Hematopoietic multipotent progenitor cell (in vitro differentiated cells): ENCODE measurements at regions not wholly inside any gene's neighbourhood (a gene's known extent, or its start where the extent isn't known, plus 50 kb on each side); places are given as distances from the start of the nearest gene placed in this dataset.

Source experiments
- DNase-seq, 3 donors: peaks; one replicate each; pipeline ENCODE4 v3.0.0-alpha.2; 2011 to 2015; ENCODE audit warnings: low read depth in 2 of 3, low spot score in 2 of 3

DNA sequence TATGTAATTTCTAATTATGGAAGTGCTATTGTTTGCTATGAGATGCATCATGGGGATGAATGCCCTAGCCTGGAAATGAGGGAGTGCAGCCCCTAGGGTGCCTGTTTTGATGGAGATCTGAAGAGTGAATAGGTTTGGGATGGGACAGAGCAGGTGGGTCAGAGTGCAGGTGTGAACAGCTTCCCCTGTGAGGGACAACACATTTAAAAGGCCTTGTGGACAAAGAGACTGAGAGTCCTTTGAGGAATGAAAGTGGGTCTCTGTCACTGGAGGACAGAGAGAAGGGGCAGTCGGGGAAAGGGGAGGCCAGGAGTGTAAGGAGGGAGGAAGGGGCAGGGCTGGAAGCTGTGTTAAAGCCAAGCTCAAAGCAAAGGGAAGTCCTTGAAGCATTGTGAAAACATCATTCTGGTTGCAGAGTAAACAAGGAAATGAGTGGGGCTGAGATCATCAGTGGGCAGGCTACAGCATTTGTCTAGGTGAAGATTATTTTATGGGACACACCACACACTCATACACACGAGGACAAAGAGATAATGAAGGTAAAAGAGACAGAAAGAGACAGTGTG, 877.6 kb downstream of the SLC4A3 start:
- DNase-seq, result no peak

DNA sequence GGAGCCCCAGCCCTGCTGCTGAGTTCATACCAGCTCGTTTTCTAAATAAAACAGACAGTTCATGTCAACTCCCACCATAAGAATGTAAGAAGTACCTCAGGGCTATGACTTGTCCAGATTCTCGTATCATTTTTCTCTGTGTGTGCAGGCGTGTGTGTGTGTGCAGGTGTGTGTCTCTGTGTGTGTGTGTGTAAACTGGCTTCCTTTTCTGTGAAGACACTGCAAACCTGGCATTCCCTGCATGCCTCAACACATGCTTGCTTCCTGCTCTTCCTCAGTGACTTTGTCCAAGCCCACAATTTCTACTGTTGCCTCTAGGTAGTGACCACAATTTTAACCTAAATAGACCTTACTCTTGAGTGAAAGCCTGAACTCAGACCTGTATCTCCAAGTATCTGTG, 879.0 kb downstream of the SLC4A3 start:
- no peak for DNase-seq

DNA sequence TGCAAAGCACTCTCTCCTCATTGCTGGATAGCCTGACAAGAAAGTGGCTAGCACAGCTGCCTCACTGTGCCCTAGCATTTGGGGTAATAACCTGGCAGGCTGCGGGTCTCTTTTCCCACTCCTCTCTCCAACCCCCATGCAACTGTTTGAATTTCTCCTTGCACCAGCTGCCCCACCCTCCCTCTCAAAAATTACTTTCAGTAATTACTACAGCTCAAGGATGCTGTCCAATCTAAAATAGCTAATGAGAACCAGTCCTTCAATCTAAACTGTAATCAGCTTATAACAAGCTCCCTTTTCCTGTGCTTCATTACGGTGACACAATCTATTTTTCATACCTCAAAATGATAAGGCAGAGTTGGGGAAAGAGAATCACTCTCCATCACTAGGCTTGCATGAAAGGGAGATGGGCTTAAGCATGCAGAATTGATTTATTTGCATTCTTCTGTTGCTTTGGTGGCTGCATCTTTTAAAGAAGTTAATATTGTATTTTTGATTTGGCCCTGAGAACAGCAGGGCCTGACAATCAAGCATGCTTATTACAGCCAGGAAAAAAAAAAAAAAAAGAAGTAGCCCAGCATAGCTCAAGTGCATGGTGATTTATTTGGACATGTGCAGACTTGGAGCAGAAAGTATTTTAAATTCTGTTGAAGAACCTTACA, 881.8 kb downstream of the SLC4A3 start:
- DNase-seq, result no peak

DNA sequence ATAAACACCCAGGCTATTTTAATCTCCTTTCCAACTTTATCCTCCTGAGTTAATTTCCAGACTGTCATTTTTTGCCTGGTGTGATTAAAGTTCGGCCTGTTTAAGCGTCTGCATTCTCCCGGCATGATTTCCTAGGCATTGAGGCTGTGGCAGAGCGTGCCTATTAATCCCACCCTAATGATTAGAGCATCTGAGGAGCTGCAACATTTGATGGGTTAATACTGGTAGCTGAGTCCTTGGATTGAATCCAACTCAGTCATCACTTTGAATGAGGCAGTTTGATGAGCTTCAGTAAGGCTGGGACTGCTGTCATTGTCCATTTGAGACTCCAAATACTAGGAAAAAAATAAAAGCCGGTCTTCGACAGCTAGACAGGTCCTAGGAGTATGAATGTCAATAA, 882.5 kb downstream of the SLC4A3 start:
- DNase-seq, result no peak

DNA sequence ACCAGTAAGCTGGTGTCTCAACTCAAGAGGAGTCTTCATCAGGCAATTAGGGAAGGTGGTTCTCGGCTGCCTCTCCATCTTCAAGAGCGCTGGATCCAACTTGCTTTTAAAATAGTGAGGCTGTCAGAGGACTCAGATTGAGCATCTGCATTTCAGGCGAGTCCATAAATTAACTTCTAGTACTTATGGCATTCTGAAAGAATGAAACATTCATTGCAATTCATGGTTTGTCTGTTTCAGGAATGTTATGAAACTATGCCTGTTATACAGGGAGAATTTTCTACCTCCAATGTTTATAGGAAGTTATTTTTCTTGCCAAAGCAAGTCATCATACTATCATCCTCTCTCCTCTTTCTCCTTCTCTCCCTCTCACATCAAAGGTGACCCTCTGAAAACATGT, 883.2 kb downstream of the SLC4A3 start:
- no peak for DNase-seq

DNA sequence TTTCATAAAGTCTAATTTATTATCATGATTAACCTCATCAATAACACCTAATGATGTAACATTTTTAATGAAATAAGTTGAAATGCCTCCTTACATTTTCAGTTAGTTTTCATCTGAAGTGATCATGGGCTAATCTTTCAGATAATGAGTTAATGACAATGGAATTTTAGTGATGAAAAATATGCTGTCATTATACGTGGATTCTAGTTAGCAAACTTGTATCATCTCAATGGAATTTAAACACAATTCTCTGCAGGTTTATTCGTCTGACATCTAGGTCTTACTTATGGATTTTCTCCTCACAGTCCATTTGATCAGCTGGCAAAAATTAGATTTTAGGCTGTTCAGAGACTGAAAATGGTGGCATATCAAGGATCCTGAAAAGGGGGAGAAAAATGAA, 885.0 kb downstream of the SLC4A3 start:
- DNase-seq, result no peak

DNA sequence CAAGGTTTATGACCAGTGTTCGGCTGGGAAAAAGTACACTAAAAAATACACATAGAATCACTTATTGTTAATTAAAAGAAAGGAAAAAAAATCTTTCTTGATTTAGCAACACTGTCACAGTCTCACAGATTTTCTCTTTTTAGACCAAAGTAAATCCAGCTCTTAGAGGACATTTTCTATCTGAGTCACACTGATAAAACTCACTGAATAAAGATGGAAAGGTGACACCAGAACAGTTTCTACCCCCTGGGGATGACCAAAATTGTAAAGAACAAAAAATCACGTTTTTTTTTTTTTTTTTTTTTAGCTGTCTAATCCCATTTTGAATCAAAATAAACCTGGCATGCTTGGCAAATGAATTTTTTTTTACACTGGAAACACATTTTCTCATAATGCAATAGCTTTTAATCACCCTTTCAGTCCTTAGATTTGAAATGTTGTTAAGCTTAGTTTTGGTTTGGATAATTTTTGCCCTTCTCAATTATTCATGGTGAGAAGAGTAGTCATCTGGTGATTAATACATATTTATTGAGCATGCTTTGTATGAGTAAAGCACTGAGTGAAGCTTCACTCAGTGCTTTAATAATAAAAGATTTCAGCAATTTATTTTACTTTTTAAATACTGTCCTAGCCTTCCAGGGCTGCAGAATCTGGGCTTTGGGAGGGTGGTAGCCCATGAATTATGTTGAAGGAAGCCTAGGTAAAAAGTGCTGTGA, 886.3 kb downstream of the SLC4A3 start:
- no peak for DNase-seq

DNA sequence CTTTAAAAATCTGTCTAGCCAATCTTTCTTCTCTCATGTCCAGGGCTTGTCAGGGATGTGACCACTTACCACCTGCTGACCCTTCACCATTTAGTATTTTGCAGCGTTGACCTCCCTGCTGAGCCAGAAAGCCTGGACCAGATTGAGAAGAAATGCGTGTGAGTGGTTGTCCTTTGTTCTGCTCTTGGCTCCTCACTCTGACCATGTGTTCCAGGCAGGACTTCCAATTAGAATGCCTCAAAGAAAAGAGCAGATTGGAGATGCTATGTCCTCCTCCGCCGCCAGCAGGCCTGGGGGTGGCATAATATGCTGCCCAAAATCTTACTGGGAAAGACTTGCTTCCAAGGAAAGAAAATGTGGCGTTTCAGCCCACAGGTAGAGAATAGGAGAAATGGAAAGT, 894.1 kb downstream of the SLC4A3 start:
- DNase-seq, result no peak

DNA sequence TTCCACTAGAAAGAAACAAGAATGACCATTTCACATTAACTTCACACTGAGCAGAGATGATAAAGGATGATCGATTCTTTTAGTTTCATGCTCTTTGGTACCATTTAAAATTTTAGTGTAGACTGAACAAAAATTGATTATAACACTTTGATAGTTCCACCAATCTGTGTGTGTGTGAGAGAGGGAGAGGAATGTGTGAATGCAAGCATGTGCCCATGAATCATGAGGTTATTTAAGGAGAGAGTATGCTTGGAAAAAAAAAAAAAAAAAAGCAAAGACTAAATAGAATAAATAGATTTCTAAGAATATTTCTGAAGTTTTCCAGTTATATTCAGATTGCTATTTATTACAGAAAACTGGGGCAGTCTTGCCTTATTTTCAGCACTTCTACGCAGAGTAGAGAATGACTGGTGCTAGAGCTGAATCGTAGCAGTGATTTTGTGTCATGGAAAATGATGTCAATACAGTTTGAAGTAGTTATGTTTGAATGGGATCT, 900.8 kb downstream of the SLC4A3 start:
- DNase-seq, result no peak

DNA sequence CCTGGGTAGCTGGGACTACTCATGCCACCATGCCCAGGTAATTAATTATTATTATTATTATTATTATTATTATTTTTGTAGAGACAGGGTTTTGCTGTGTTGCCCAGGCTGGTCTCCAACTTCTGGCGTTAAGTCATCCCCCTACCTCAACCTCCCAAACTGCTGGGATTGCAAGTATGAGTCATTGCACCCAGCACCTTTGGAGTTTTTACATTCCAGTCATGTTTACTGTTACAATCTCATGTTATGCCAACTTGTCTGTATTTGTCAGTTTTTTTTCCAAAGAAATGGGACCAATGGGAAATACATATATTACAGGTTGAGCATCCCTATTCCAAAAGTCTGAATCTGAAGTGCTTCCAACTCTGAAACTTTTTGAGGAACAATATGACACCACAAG, 903.8 kb downstream of the SLC4A3 start:
- no peak for DNase-seq

DNA sequence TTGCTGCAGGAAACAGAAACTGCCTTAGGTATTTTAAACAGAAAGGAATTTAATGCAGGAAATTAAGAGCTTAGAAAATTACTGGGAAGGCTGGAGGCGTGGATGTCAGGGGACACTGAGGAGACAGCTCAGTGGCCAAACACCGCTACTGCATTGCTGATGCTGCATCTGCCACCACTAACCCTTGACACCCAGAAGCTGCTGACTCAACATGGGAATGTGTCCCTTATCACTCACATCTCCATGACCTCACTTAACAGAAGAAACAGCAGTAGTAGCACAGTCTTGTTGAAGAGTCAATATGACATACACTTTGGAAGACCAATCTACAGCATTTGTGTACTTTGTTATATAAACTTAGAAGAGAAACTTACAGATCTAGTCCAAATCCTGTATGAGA, 906.1 kb downstream of the SLC4A3 start:
- no peak for DNase-seq

DNA sequence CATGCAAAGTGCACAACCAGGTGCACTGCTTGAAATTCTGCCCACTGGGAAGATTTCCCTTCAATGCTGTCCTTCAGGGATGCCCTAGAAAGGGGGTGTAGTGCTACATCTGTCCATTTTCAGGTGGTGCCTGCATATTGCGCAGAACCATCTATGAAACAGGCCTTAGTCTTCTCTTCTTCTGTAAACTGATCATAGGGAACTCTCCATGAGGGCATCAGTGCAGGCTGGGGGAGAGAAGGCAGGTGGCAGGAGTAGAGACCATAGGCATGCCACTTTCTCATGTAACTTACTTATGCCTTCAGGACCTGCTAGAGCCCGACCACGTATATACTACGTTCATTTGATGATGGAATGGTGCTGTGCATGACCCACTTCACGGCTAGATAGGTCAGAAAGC, 912.1 kb downstream of the SLC4A3 start:
- DNase-seq, result no peak

DNA sequence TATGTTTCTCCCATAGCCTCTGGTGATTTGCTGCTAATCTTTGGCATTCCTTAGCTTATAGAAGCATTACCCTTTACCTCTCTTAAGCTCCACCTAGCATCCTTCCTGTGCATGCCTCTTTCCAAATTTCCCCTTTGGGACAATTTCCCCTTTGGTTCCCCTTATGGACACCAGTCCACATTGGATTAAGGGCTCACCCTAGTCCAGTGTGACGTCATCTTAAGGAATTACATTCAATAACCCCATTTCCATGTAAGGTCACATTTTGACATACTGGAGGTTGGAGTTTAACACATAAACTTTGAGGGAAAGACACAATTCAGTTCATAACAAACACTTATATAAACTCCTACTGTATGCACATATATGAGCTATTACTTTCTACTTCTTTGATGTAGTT, 916.6 kb downstream of the SLC4A3 start:
- DNase-seq, result no peak

DNA sequence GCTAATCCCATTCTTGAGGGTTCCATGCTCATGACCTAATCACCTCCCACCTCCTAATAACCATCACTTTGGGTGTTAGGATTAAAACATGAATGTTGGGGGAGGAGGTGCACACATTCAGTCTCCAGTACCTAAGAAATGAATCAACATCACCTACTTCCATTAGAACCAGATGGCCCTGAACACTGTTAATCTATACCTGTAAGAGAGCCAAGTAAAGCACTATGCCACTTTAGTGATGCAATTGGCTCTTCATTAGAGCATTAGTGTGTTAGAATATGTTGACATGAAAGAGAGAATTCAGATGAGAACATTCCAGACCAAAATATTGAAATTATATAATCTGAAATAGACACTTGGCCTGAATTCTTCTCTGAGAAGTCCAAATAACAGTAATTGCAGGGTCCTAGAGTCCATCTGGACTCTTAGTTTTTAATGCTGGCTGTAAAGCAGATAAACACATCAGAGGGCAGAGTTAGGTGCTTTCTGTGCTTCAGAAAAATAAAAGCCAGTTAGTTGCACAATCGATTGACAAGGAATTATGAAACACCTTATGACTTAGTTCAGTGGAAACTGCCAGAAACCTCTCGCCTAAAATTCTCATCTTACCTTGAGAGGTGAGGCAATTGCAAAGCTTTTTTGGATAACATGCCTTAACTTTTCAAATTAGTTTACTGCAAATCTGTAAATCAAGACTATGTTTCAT, 923.7 kb downstream of the SLC4A3 start:
- DNase-seq, result no peak

DNA sequence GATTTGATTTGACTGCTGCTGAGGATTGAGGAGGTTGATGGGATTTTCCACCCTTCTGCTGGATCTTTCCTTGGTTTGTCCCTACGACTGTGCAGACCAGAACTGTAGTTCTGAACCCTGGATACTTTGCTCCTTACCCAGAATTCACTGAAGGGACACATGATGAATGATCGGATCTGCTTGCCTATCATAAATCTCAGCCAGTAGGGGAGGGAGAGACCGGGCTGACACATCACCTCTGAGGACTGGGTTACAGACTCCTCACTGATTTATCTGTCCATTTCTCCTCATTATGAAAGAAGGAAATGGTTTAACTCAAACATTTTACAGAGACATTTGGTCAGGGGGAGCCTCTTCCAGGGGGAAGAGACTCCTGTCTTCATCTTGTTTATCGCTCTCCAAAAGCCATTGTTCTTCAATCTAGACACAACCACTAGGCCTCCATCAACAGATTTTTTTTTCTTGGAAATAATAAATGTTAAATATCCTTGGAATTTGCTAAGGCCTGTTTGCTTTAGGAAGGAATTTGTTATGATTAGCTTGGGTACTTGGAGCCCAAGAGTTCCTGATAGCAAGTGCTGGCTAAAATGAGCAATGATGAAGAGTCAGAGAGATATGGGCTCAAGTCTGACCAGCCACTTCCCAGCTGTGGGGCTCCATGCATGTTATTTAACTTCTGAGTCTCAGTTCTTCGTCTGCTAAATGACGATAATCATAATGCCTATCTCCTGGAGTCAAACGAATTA, 925.5 kb downstream of the SLC4A3 start:
- DNase-seq, result no peak

DNA sequence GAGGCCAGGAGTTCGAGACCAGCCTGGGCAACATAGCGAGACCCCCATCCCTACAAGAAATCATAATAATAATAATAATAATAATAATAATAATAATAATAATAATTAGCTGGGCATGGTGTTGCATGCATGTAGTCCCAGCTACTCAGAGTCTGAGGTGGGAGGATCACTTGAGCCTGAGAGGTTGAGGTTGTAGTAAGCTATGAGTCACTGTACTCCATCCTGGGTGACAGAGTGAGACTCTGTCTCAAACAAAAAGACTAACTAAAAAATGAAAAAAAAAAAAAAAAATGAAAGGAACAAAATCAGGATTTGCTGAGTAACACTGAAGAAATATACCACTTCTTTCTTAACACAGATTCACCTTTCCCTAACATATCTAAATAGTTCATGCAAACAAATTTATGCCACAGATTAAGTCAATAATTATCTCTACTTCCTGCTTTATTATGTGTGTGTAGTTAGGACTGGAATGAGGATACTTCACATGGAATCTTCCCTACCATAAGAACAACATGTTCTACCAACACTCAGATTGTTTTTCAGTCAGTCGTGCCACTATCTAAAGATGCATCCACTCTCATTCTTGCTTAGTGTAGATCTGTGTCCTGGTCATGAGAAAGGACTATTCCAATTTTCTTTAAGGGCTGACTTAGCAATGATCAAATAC, 928.7 kb downstream of the SLC4A3 start:
- DNase-seq, result no peak

DNA sequence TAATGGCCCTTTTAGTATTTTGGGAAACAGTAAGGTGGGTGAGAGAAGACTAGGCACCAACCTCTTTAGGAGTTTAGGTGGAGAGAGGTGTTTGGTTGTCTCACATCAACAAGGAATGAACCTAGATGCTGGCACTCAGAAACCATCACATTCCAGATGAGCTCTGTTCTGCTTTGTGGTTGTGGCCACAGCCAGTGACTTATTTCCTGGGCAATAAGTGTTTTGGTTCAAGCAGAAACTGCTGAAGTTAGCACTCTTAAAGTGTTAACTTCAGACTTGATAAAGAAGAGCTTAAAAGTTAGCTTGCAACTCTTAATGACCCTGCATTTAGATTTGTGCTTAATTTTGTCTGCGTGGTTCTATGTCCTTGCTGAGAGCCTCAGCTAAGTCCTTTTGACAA, 929.2 kb downstream of the SLC4A3 start:
- no peak for DNase-seq

DNA sequence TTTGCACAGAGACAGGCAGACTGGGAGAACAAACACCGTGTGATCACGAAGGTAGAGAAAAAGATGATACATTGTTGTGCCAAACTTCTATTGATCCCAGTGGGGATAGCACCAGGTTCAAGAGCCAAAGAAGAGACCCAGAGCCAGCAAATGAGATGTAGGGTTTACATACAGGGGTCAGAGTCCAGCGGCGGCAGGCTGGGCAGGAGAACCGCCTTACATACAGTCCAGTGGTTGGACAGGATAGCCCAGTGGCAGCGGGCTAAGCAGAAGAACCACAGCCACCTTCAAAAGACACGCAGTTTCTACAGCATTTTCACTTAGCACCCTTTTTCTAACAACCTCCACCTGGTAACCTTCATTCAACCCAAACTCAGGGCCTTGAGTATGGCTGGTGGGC, 932.8 kb downstream of the SLC4A3 start:
- no peak for DNase-seq

DNA sequence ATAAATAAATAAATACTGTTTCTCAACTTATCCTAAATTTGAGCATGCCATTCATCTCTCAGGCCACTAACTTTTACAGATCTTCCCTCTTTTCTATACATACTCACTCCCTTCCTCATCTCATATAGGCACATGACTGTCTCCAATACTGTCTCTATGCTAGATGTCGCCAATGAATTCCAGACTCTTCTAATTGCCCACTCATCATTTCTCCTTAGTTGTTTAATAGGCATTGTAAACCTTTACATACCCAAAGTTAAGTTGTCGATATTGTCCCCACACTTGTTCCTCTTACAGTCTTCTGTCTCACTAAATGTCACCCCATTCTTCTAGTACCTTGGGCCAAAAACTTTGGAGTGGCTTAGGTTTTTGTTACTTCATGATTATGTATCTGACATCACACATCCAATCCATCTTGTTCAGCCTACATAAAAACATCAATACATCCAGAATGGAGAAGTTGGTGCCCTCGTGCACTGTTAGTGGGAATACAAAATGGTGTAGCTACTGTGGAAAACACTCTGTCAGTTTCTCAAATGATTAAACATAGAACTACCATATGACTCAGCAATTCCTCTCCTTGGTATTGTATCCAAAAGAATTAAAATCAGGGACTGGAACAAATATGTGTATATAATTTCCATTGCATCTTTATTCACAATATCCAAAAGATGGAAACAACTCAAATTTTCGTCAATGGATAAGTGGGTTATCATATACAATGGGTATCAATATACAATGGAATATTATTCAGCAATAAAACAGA, 935.1 kb downstream of the SLC4A3 start:
- DNase-seq, result no peak

DNA sequence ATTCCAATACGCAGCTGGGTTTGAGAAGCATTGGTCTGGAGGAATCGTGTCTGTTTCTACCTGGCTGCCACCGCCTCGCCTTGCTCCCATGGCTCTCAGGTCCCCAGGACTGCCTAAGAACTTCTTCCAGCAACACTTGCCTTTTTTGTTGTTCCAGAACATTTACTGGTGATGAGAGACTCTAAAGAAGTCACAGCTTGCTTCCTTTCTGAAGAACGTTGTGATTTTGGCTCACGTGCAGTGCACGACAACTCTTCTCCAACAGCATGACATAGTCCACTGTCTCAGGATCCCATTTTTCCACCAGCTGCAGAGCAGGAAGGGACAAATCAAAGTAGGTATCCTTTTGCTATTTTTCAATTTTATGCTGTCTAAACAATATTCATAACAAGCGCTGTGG, 940.9 kb downstream of the SLC4A3 start:
- no peak for DNase-seq
